SH-SY5Y (cell line): ENCODE measurements at regions not wholly inside any gene's neighbourhood (a gene's known extent, or its start where the extent isn't known, plus 50 kb on each side); places are given as distances from the start of the nearest gene placed in this dataset.

Experiments
- GATA2 ChIP-seq: IDR thresholded peaks from 2 replicates; pipeline ENCODE4 v1.6.1; 2011; ENCODE audit warnings: mild to moderate bottlenecking, low read depth, low read length
- GATA3 ChIP-seq: IDR thresholded peaks from 2 replicates; pipeline ENCODE4 v1.6.1; 2011; ENCODE audit warnings: low read depth, mild to moderate bottlenecking, low read length, moderate library complexity

DNA sequence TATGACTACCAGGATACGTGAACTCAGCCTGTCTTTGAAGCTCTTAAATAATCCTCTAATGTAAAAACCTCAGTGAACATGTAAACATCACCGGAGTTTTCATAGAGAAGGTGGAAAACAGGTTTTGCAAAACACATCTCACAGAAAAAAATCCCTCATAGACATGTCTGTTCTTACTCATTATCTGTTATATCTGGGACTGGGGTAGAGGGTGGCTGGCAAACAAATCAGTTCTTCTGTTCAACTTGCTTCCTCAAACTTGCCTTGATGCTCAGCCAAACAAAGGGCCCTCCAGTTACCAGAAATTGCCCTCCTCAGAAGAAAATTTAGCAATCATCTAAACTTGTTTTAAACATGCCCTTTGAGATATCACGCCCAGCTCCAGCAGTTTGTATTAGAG, 66.1 kb upstream of the CXADR start:
- TF ChIP-seq GATA3 (no peak), GATA2 (no peak)
